PC-9 (cell line): ENCODE measurements at regions not wholly inside any gene's neighbourhood (a gene's known extent, or its start where the extent isn't known, plus 50 kb on each side); places are given as distances from the start of the nearest gene placed in this dataset.

ENCODE experiments used
- BruUV-seq: library from RNA; stranded (reverse); fragments of 400-500 nt; replicated peaks from 2 replicates; lab custom pipeline; 2021; lab: Mats Ljungman, UMichigan
- CTCF ChIA-PET: fragments of 300-600 bp; sonication (Branson Sonifier 250); formaldehyde crosslinking; loops from one replicate; lab custom pipeline; 2022; ENCODE audit warnings: antibody characterized with exemption; lab: Charles Lee
- POLR2A ChIA-PET: fragments of 300-600 bp; sonication (Branson Sonifier 250); formaldehyde crosslinking; loops from one replicate; lab custom pipeline; 2022; ENCODE audit warnings: antibody characterized with exemption; ENCODE audit not compliant: unreplicated experiment; lab: Charles Lee
- DNase-seq, 2 experiments: peaks; one replicate each; pipeline versions ENCODE4 v3.0.0 to v3.0.0-alpha.2; 2015 to 2022; ENCODE audit warnings: mixed read lengths in 1 of 2
- H2AFZ ChIP-seq: fragments of 200-600 bp; sonication (generic); 2 replicates; pipeline ENCODE4 v1.8.1; 2017; ENCODE audit warnings: antibody characterized with exemption
- H3F3A ChIP-seq: fragments of 200-600 bp; sonication (generic); 2 replicates; pipeline ENCODE4 v1.8.1; 2017; ENCODE audit warnings: antibody characterized with exemption, mild to moderate bottlenecking, low read depth; ENCODE audit not compliant: insufficient read depth
- H3K27ac ChIP-seq: fragments of 200-600 bp; sonication (generic); 2 replicates; pipeline ENCODE4 v1.6.1; 2016; ENCODE audit warnings: mixed run types
- H3K27me3 ChIP-seq: fragments of 200-600 bp; sonication (generic); 2 replicates; pipeline ENCODE4 v1.6.1; 2016; ENCODE audit warnings: low read depth, mixed run types; ENCODE audit not compliant: insufficient read depth
- H3K36me3 ChIP-seq: fragments of 200-600 bp; sonication (generic); 2 replicates; pipeline ENCODE4 v1.6.1; 2016; ENCODE audit warnings: low read depth, mixed run types
- H3K4me1 ChIP-seq: fragments of 200-600 bp; sonication (generic); replicated peaks from 2 replicates; pipeline ENCODE4 v1.6.1; 2016; ENCODE audit warnings: mixed run types; ENCODE audit not compliant: insufficient read depth
- H3K4me2 ChIP-seq: fragments of 200-600 bp; sonication (generic); 2 replicates; pipeline ENCODE4 v1.6.1; 2017; ENCODE audit warnings: mixed run types
- H3K4me3 ChIP-seq: fragments of 200-600 bp; sonication (generic); 2 replicates; pipeline ENCODE4 v1.6.1; 2016; ENCODE audit warnings: mixed run types
- H3K79me2 ChIP-seq: fragments of 200-600 bp; sonication (generic); 2 replicates; pipeline ENCODE4 v1.6.1; 2017; ENCODE audit warnings: low read depth, mixed run types
- H3K9me2 ChIP-seq: fragments of 200-600 bp; sonication (generic); 2 replicates; pipeline ENCODE4 v1.8.1; 2017; ENCODE audit warnings: mild to moderate bottlenecking; ENCODE audit not compliant: insufficient read depth
- H3K9me3 ChIP-seq: fragments of 200-600 bp; sonication (generic); 2 replicates; pipeline ENCODE4 v1.8.1; 2016; ENCODE audit warnings: low read depth; ENCODE audit not compliant: insufficient read depth
- H4K20me1 ChIP-seq: fragments of 200-600 bp; sonication (generic); 2 replicates; pipeline ENCODE4 v1.8.1; 2017; ENCODE audit not compliant: insufficient read depth
- CTCF ChIP-seq: fragments of 200-600 bp; sonication (generic); conservative IDR thresholded peaks from 2 replicates; pipeline ENCODE4 v1.6.1; 2017; ENCODE audit warnings: mixed run types, antibody characterized with exemption, mild to moderate bottlenecking, moderate library complexity
- EZH2 ChIP-seq: fragments of 200-600 bp; sonication (generic); IDR thresholded peaks from 2 replicates; pipeline ENCODE4 v1.8.0; 2017; ENCODE audit warnings: antibody characterized with exemption, low read depth
- intact Hi-C: fragments of 100-400 bp; cut with micrococcal nuclease; formaldehyde crosslinking; loops from one replicate; pipeline ENCODE4 v1.10.0; 2022; ENCODE audit not compliant: unreplicated experiment

GRCh38 chr4:10312568-10312967, 144.7 kb downstream of the ZNF518B start:
- H3K79me2 ChIP-seq = no peaks in the 10 kb centered on the region
- ChIA-PET POLR2A (no interaction called here), CTCF (no interaction called here)
- no peaks in the 10 kb centered on the region for H3F3A ChIP-seq
- H2AFZ ChIP-seq = no peak overlapping the region
- no peaks in the 10 kb centered on the region for H3K9me3 ChIP-seq
- no peak for TF ChIP-seq EZH2
- TF ChIP-seq CTCF = no peak
- no peaks in the 10 kb centered on the region for H4K20me1 ChIP-seq
- no peak overlapping the region for H3K27ac ChIP-seq
- no peaks in the 10 kb centered on the region for H3K27me3 ChIP-seq
- no peaks in the 10 kb centered on the region for H3K4me1 ChIP-seq
- no peak overlapping the region for H3K4me3 ChIP-seq
- no peaks in the 10 kb centered on the region for H3K36me3 ChIP-seq
- BruUV-seq = no TSS peak
- no peak overlapping the region for H3K4me2 ChIP-seq
- H3K9me2 ChIP-seq = no peaks in the 10 kb centered on the region
- DNase-seq = no peak
- intact Hi-C loops = no loop called here

- Histone ChIP-seq H3K4me2 (no peak overlapping the region), H3K27ac (no peak overlapping the region), H3K27me3 (no peaks in the 10 kb centered on the region), H3K9me3 (no peaks in the 10 kb centered on the region), H3K79me2 (no peaks in the 10 kb centered on the region), H3F3A (no peaks in the 10 kb centered on the region), H3K36me3 (no peaks in the 10 kb centered on the region), H4K20me1 (no peaks in the 10 kb centered on the region), H3K4me1 (no peaks in the 10 kb centered on the region), H2AFZ (no peak overlapping the region), H3K9me2 (no peaks in the 10 kb centered on the region), H3K4me3 (no peak overlapping the region)
- intact Hi-C loops = no loop called here
- no peak for TF ChIP-seq CTCF
- TF ChIP-seq EZH2 = no peak
- ChIA-PET POLR2A (no interaction called here), CTCF (no interaction called here)
- no TSS peak for BruUV-seq
- no peak for DNase-seq
These were observed 145.3 kb downstream of the ZNF518B start for GRCh38 chr4:10311939-10312338.

DNA sequence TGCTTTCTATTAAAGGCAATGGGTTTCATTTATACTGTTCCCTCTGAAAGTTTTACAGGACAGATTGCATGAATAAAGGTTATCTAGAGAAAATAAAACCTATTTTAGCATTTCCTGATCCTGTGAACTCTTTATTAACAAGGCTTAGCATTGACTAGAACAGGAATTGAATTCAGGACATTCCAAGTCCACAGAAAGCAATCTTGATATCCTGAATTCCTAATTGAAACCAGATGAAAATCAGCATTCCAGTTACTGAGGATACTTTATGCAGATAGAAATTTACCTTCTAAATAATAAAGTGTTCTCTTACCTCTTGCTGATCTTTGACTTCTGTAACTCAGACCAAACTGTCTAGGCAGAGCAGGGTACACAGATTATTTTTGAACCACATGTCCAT, 151.4 kb downstream of the ZNF518B start:
- intact Hi-C loops = no loop called here
- CTCF ChIA-PET = no interaction called here
- no TSS peak for BruUV-seq

More for the DNA sequence above, 151.4 kb downstream of the ZNF518B start:
- Histone ChIP-seq H3K9me3 (no peaks in the 10 kb centered on the region), H3K9me2 (no peaks in the 10 kb centered on the region), H4K20me1 (no peaks in the 10 kb centered on the region), H3K27ac (no peak overlapping the region), H2AFZ (no peak overlapping the region), H3K27me3 (no peaks in the 10 kb centered on the region), H3K4me1 (no peaks in the 10 kb centered on the region), H3K79me2 (no peaks in the 10 kb centered on the region), H3K4me3 (no peak overlapping the region), H3K4me2 (no peak overlapping the region), H3K36me3 (no peaks in the 10 kb centered on the region), H3F3A (no peaks in the 10 kb centered on the region)
- no peak for DNase-seq
- POLR2A ChIA-PET = no interaction called here
- TF ChIP-seq EZH2 (no peak), CTCF (no peak)
